ENCODE measurements at regions not wholly inside any gene's neighbourhood (a gene's known extent, or its start where the extent isn't known, plus 50 kb on each side); places are given as distances from the start of the nearest gene placed in this dataset.

GRCh38 chr9:75410405-75410804 is 322.1 kb downstream of the OSTF1 start:
- no peak for DNase-seq (ENCODE audit: low spot score)

GRCh38 chr9:75414371-75415160 is 326.3 kb downstream of the OSTF1 start:
- no peak for DNase-seq (ENCODE audit: low spot score)

GRCh38 chr9:75417471-75417870 is 329.2 kb downstream of the OSTF1 start:
- DNase-seq (ENCODE audit: low spot score), result no peak

- no peak for DNase-seq (ENCODE audit: low spot score)
Observed at GRCh38 chr9:75418518-75418917, 330.2 kb downstream of the OSTF1 start.

GRCh38 chr9:75422944-75423522 is 334.7 kb downstream of the OSTF1 start:
- DNase-seq (ENCODE audit: low spot score), result no peak

GRCh38 chr9:75429531-75430475 is 341.5 kb downstream of the OSTF1 start:
- DNase-seq (ENCODE audit: low spot score), result no peak

GRCh38 chr9:75431375-75431774 is 343.1 kb downstream of the OSTF1 start:
- DNase-seq (ENCODE audit: low spot score), result no peak

GRCh38 chr9:75432386-75432785 is 344.1 kb downstream of the OSTF1 start:
- no peak for DNase-seq (ENCODE audit: low spot score)

GRCh38 chr9:75432888-75433287 is 344.6 kb downstream of the OSTF1 start:
- DNase-seq (ENCODE audit: low spot score), result no peak

GRCh38 chr9:75438716-75439115 is 350.4 kb downstream of the OSTF1 start:
- no peak for DNase-seq (ENCODE audit: low spot score)

GRCh38 chr9:75440914-75441313 is 352.6 kb downstream of the OSTF1 start:
- DNase-seq (ENCODE audit: low spot score), result no peak

GRCh38 chr9:75445144-75445543 is 356.8 kb downstream of the OSTF1 start:
- no peak for DNase-seq (ENCODE audit: low spot score)

GRCh38 chr9:75447281-75447680 is 359.0 kb downstream of the OSTF1 start:
- DNase-seq (ENCODE audit: low spot score), result no peak

GRCh38 chr9:75448281-75448680 is 360.0 kb downstream of the OSTF1 start:
- no peak for DNase-seq (ENCODE audit: low spot score)

- no peak for DNase-seq (ENCODE audit: low spot score)
Observed at GRCh38 chr9:75448955-75449354, 360.6 kb downstream of the OSTF1 start.

- no peak for DNase-seq (ENCODE audit: low spot score)
Observed at GRCh38 chr9:75451045-75451444, 362.7 kb downstream of the OSTF1 start.

GRCh38 chr9:75451505-75451904 is 363.2 kb downstream of the OSTF1 start:
- DNase-seq (ENCODE audit: low spot score), result no peak

GRCh38 chr9:75452512-75452911 is 364.2 kb downstream of the OSTF1 start:
- no peak for DNase-seq (ENCODE audit: low spot score)

- DNase-seq (ENCODE audit: low spot score), result no peak
Observed at GRCh38 chr9:75454043-75454442, 365.7 kb downstream of the OSTF1 start.

GRCh38 chr9:75454891-75455290 is 366.6 kb downstream of the OSTF1 start:
- DNase-seq (ENCODE audit: low spot score), result no peak

- DNase-seq (ENCODE audit: low spot score), result no peak
Observed at GRCh38 chr9:75455444-75455921, 367.2 kb downstream of the OSTF1 start.

GRCh38 chr9:75456698-75457097 is 368.4 kb downstream of the OSTF1 start:
- no peak for DNase-seq (ENCODE audit: low spot score)
